HG03469 (cell line): ENCODE measurements at regions not wholly inside any gene's neighbourhood (a gene's known extent, or its start where the extent isn't known, plus 50 kb on each side); places are given as distances from the start of the nearest gene placed in this dataset.
"Not testable (repeated sequence)": the region's sequence is repeated elsewhere in the genome, so short reads cannot be mapped to it uniquely, and the experiment has no call there.

Experiments
- ATAC-seq: cut with Tn5 transposase; IDR thresholded peaks from one replicate; pipeline ENCODE4 v1.9.1; 2021; ENCODE audit warnings: mild to moderate bottlenecking, moderate library complexity, moderate number of reproducible peaks; ENCODE audit not compliant: unreplicated experiment

DNA sequence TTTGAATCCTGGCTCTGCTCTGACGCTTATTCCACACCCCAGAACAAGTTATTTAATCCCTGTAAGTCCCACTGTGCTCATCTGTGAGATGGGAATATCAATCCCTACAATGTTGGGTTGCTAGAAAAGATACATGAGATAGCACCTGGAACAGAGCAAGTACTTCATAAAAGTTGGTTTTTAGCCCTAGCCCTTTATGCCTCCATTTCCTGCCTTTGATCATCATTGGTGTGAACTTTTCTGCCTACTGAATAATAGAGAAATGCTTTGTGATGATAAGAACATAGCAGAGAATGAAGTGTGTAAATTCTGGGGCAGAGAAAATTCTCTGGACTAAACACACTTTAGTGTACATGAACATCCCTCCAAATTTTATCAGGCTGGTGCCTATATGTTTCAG lies 90.3 kb upstream of the RANBP6 start:
- no peak for ATAC-seq

DNA sequence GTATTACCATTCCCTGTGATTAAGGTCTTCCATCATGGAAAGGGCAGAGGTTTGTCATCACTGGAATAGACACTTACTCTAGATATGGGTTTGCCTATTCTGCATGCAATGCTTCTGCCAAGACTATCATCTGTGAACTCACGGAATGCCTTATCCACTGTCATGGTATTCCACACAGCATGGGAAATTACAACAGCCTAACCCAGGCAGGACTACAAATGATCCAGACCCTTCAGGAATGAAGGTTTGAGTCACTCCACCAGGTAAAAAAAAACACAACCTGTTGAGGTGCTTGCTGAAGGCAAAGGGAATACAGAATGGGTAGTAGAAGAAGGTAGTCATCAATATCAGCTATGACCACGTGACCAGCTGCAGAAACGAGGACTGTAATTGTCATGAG lies 89.0 kb upstream of the RANBP6 start:
- not testable (repeated sequence) for ATAC-seq

DNA sequence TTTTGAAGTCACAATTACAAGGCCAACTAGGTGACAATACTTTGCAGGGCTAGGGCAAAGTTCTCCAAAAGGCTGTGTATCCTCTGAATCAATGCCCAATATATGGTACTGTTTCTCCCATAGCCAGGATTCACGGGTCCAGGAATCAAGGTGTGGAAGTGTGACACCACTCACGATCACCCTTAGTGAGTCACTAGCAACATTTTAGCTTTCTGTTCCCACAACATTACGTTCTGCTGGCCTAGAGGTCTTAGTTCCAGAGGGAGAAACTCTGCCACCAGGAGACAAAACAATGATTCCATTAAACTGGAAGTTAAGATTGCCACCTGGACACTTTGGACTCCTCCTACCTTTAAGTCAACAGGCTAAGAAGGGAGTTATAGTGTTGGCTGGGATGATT lies 88.5 kb upstream of the RANBP6 start:
- ATAC-seq: not testable (repeated sequence)

DNA sequence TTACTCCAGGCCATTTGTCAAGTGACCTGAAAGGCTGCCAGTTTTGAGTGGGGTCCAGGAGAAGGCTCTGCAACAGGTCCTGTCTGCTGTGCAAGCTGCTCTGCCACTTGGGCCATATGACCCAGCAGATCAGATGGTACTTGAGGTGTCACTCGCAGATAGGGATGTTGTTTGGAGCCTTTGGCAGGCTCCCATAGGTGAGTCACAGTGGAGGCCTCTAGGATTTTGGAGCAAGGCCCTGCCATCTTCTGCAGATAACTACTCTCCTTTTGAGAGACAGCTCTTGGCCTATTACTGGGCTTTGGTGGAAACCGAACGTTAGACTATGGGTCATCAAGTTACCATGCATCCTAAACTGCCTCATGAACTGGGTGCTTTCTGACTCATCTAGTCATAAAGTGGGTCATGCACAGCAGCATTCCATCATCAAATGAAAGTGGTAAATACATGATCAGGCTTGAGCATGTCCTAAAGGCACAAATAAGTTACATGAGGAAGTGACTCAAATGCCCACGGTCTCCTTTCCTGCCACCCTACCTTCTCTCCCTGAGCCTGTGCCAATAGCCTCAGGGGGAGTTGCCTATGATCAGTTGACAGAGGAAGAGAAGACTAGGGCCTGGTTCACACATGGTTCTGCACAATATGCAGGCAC lies 87.0 kb upstream of the RANBP6 start:
- ATAC-seq: not testable (repeated sequence)

DNA sequence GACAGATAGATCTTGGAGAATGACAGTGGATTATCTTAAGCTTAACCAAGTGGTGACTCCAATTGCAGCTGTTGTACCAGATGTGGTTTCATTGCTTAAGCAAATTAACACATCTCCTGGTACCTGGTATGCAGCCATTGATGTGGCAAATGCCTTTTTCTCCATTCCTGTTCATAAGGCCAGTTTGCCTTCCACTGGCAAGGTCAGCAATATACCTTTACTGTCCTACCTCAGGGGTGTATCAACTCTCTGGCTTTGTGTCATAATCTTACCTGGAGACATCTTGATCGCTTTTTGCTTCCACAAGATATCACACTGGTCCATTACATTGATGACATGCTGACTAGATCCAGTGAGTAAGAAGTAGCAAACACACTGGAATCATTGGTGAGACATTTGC lies 86.3 kb upstream of the RANBP6 start:
- ATAC-seq: not testable (repeated sequence)

DNA sequence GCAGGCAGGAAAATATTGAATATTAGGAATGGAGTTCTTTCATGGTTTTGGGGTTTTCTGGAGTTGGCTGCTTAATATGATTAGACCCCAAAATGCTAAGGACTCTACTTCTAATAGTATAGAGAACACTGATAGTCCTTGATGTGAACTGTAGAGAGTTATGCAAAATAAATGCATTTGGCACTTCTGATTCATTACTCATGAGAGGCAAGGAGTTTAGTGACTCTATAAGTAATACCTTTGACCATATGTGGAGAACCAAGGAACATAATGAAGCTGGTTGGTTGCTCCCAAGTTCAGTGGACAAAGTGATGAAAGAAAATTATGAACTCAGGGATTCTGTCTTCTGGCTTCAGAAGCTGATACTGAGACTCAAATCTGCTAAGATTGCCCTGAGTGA lies 83.9 kb upstream of the RANBP6 start:
- not testable (repeated sequence) for ATAC-seq

DNA sequence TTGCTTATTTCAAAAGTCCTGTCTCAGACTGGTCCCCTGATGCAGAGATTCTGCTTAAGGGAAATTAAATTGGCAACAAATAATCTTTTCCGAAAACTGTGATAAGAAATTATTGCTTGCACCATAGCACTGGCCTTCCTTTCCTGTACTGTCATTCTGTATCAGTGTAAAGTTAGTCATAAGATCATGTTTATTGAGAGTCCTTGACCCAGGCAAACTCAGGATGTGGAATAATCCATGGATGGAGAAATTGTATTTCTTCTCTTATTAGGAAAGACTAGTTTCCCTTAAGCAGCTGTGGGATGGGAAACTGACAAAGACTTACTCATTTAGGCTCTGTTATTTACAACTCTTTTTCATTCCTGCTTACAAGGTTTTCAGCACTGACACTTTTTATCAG lies 83.0 kb upstream of the RANBP6 start:
- no peak for ATAC-seq

DNA sequence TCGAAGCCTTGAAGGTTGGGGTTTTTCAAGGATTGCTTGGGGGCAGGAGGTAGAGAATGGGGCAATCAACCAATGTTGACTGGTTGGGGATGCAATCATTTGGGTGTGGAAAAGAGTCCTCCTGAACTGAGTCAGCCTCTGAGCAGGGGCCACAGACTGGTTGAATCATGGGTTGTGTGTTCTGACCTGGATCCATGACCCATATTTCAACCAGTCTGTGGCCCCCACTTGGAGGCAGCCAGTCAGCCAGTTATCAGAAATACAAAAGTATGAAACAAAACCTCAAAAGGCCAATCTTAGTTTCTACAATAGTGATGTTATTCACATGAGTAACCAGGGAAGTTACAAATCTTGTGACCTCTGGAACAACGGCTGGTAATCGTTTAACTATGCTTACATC lies 81.4 kb upstream of the RANBP6 start:
- ATAC-seq: no peak

DNA sequence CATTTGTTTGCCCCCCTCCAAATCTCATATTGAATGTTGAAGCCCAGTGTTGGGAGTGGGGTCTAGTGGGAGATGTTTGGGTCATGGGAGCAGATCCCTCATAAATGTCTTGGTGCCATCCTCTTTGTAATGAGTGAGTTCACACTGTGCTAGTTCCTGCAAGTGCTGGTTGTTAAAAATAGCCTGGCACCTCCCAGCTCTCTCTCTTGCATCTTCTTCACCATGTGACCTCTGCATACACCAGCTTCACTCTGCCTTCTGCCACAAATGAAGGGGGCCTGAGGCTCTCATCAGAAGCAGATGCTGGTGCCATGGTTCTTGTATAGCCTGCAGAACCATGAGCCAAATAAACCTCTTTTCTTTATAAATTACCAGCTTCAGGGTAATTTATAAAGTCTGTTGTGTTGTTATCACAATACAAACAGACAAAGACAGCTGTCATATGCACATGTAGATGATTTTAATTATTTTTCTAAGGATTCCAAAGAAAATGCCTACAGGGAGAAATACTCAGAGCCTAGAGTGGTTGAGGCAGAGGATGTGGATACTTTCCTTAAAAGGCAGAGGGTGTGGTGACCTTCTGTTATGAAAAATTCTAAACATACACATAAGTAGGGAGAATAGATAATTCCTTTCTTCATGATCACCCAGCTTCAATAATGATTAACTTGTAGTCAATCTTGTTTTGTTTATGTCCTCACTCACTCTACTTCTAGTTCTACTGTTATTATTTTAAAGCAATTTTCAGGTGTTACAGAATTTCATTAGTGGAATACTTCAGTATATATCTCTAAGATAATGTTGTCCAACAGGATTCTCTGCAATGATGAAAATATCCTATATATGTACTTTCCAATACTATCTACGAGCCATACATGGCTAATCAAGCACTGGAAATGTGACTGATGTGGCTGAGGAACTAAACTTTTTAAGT lies 75.1 kb upstream of the RANBP6 start:
- no peak for ATAC-seq

DNA sequence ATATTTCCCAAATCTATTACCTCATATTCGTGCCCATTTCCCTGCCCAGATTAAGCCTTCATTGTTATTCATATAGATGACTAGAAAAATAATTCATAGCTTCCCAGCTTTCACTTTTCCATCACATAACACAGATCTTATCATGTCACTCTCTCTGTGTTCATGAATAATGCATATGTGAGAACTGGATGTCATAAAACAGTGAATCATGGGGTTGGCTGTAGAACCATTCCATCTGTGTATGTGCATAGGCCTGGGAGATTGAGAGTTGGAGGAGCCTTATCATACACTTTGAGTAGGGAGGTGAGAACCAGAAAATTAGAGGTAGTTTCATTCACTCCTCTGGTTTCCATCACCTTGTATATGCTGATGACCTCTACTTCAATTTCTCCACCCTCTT lies 73.9 kb upstream of the RANBP6 start:
- ATAC-seq: no peak

DNA sequence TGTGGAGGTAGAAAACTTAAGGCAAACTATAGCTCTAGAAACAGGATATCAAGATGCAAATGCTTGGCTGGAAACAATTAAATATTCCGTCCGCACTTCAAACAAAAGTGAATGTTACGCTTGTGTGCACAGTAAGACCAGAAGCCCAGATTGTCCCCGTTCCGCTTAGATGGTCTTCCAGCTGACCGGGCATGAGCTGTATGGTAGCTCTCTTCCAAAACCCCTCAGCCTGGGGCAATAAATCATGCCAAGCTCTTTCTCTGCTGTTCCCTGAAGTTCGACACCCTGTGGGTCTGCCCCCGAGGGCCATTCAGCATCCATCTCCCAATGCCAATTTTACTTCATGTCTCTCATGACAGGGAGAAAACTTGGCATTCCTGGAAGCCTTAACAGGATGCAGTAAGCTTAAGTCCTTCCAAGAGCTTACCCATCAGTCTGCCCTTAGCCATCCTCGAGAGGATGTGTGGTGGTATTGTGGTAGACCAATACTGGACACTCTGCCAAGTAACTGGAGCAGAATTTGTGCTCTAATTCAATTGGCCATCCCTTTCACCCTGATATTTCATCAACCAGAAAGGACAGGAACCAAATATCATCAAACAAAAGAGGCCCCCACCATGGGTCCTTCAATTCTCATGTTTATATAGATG lies 70.7 kb upstream of the RANBP6 start:
- no peak for ATAC-seq

DNA sequence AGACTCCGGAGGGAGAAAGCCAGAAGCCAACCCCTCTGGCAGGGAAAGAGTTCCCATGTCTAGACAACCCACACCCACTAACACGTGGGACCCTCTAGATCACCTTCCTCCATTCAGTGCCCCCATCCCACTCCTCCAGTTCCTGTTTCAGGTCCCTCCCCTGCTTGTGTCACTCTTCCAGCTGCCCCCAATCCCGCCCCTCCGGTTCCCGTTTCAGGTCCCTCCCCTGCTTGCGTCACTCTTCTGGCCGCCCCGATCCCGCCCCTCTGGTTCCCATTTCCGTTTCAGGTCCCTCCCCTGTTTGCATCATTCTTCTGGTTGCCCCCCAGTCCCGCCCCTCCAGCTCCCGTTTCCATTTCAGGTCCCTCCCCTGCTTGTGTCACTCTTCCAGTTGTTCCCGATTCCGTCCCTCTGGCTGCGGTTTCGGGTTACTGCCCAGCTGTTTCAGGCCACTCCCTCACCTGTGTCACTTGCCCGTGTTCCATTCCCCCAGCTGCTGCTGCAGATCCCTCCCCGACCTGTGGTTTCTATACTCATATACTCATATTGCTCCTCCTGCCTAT lies 64.8 kb upstream of the RANBP6 start:
- ATAC-seq: peak; percentile 82

DNA sequence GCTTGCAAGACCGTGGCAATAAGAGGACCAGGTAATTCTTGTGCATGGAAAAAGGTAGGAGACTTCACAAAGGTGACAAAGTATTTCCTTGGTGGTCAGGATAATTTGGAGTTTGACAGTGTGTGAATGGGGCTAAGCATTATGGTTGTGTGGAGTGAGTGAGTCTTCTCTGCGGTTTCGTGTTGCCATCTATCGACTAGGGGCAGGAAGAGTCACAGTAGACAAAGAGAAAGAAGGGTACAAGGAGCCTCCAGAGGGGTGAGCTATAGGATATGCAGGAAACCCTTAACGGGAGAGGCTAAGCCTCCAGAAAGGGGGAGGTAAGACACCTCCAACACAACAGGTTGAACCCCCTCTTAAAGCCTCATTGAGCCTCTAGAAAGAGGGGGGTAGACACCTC lies 64.0 kb upstream of the RANBP6 start:
- ATAC-seq: no peak

DNA sequence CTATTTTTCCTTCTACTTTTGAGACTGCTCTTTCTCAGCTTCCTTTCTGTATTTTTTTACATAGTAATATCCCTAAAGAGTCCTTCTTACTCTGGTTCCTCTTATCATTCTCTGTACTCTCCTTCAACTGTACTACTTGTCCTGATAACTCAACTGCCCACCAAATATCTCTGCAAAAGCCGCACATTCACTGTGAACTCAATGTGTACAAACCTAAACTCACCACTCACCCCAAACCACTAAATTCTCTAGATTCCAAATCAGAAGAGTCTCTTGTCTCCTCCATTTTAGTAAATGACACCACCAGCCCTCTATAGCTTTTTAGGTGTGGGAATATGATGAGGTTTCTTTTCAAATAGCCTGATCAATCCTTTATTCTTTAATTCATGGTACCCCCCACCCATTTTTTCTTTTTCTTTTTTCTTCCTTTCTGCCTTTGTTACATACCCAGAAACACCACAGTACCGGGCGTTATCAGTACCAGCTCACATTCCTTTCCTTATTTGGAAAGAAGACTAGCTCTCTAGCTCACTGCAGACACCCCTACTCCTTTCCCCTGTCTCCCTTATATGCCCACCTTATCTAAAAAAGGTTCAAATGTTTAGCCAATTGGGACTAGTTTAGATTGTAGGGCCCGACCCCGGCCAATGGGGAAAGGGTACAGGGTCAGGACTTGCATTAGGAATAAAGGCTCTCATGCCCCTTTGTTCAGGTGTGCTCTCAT lies 63.1 kb upstream of the RANBP6 start:
- ATAC-seq: no peak

DNA sequence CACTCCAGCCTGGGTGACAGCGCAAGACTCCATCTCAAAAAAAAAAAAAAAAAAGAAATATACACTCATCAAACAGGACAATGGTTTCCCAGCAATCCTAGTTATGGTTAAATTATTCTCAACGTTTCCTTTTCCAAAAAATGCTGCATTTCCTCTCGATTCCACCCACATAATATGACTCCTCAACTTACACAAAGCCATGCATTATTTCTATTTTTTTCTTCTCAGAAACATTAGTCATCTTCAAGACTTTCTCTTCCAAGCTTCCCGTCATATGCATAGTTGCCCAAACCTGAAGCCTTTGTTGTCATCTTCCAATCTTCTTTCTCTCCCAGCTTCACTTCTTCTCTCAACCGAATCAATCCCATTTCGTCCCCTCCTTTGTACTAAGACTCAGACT lies 61.4 kb upstream of the RANBP6 start:
- ATAC-seq: no peak

DNA sequence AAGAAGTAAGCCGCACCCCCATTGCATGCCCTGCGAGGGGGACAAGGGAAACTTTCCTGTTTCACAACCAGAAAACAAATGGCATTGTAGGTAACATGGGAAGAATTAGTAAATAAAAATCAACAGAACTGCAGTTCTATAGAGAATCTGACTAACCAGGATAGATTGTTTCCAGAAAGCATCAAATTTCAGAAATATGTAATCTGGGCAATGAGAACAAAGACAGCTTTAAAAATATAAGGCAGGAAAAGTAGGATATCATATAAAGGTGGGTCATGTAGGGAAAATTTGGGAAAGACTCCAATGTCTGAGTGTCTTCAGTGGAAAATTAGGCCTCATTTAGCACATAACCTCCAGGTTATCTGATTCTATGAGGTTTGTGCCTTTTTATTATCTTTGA lies 58.3 kb upstream of the RANBP6 start:
- ATAC-seq: no peak

DNA sequence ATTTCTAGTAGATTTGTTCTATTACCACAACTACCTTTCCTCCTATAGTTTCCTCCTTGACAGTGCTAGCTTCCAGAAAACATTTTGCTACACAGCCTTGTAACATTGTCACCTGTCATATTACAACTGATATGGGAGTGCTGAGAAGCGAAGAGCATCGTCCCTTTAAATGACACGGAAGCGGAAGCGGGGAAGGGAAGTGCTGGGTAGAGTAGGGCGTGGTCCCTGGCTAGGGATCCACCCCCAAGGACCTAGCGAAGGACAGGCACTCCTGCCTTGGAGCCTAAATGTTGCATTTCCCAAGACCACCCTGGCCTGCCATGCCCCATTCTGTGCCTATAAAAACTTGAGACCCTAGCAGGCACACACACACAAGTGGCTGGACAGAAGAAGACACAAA lies 57.4 kb upstream of the RANBP6 start:
- ATAC-seq: no peak

DNA sequence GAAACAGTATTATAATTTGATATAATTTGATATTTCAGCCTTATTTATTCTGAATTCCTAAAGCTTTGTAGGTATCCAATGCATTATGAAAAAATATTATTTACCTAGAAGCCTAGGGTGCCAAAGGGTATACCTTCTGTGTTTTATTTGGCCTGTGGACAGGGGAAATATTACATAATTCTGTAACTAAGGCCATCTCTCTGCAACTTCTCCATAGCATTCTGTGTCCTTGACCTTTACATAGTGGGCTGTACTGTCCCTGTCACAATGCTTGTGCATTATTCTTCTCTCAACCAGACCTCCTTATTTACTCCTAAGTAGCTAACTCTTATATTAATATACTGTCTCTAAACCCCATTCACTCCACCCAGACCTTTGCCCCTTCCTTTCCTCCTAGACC lies 57.0 kb upstream of the RANBP6 start:
- ATAC-seq: no peak

DNA sequence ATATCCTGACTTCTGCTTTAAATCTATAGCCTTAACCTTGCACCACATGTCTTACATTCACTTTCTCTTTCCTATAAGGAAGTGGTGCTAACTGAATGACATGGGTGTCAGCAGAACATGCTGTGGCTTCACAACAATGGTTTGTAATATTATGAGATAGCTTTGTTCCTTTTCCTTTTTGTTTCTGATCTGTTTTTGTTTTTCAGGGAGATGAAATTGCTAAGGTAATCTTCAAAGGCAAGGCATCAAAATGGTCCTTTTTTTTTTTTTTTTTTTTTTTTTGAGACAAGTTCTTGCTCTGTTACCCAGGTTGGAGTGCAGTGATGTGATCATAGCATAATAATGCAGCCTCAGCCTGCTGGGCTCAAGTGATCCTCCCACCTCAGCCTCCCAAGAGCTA lies 53.6 kb upstream of the RANBP6 start:
- ATAC-seq: peak; percentile 93

DNA sequence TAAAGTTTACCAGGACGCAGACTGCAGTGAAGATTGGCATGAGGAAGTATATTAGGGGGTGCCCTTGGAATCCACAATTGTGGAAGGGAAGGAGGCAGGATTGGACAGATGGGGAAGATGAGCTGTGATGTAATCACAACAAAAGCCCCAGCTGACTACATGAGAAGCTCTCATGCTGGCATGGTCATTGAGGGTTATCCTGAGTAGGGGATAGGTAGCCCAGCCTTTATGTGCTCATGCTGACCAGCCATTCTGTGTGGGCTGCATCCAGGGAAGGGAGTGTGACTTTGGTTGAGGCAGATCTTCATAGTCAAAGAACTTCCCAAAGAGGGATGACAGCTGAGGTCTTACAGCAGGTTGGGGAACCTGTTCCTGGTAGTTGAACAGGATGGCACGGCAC lies 52.0 kb upstream of the RANBP6 start:
- ATAC-seq: no peak
